IMR-90 (cell line): ENCODE measurements at regions not wholly inside any gene's neighbourhood (a gene's known extent, or its start where the extent isn't known, plus 50 kb on each side); places are given as distances from the start of the nearest gene placed in this dataset.

Source experiments
- ATAC-seq: fragments of 200-7000 bp; cut with Tn5 transposase; 2 replicates; pipeline ENCODE4 v1.9.1; 2020; ENCODE audit warnings: low read depth, mild to moderate bottlenecking, moderate library complexity
- BruUV-seq: library from RNA; stranded (reverse); fragments of 400-500 nt; replicated peaks from 2 replicates; lab custom pipeline; 2021; lab: Mats Ljungman, UMichigan
- CTCF ChIA-PET: fragments of 300-600 bp; formaldehyde crosslinking; extraction: SDS; loops from one replicate; lab custom pipeline; 2021; ENCODE audit warnings: antibody characterized with exemption; lab: Yijun Ruan, JAX
- POLR2A ChIA-PET: fragments of 300-600 bp; sonication (Branson Sonifier 250); formaldehyde crosslinking; loops from one replicate; lab custom pipeline; 2022; ENCODE audit warnings: antibody characterized with exemption; ENCODE audit not compliant: unreplicated experiment; lab: Charles Lee
- DNase-seq: peaks from one replicate; pipeline ENCODE4 v3.0.0; 2013
- H2AFZ ChIP-seq: replicated peaks from 2 replicates; pipeline ENCODE3; 2013; ENCODE audit warnings: low read length, mild to moderate bottlenecking; ENCODE audit not compliant: poor library complexity
- H2AK5ac ChIP-seq: 2 replicates; pipeline ENCODE4 v1.6.1; 2013; ENCODE audit warnings: low read depth, low read length, inconsistent platforms
- H2AK9ac ChIP-seq: replicated peaks from 2 replicates; pipeline ENCODE3; 2013; ENCODE audit warnings: mild to moderate bottlenecking, low read depth, low read length, moderate library complexity; ENCODE audit not compliant: poor library complexity
- H2BK120ac ChIP-seq: 2 replicates; pipeline ENCODE4 v1.6.1; 2013; ENCODE audit warnings: low read depth, low read length, inconsistent platforms
- H2BK15ac ChIP-seq: 3 replicates; pipeline ENCODE4 v1.6.1; 2013; ENCODE audit warnings: low read depth, low read length, inconsistent platforms
- H2BK20ac ChIP-seq: 2 replicates; pipeline ENCODE4 v1.6.1; 2013; ENCODE audit warnings: low read depth, mild to moderate bottlenecking, inconsistent platforms, low read length, moderate library complexity
- H2BK5ac ChIP-seq: 2 replicates; pipeline ENCODE4 v1.6.1; 2013; ENCODE audit warnings: mild to moderate bottlenecking, low read depth, low read length, inconsistent platforms; ENCODE audit not compliant: poor library complexity, severe bottlenecking
- H3K14ac ChIP-seq: replicated peaks from 2 replicates; pipeline ENCODE4 v1.6.1; 2013; ENCODE audit warnings: low read depth, low read length, inconsistent platforms
- H3K18ac ChIP-seq: 2 replicates; pipeline ENCODE4 v1.6.1; 2013; ENCODE audit warnings: low read depth, low read length, control low read depth
- H3K23ac ChIP-seq: 2 replicates; pipeline ENCODE4 v1.6.1; 2013; ENCODE audit warnings: low read depth, low read length, inconsistent platforms
- H3K27ac ChIP-seq: 2 replicates; pipeline ENCODE4 v1.5.1; 2013; ENCODE audit warnings: mild to moderate bottlenecking, control low read depth, low read length; ENCODE audit not compliant: insufficient read depth
- H3K27me3 ChIP-seq: 2 replicates; pipeline ENCODE4 v1.6.1; 2013; ENCODE audit warnings: low read length; ENCODE audit not compliant: control insufficient read depth, insufficient read depth
- H3K36me3 ChIP-seq: 2 replicates; pipeline ENCODE4 v1.6.1; 2013; ENCODE audit warnings: low read length, mixed read lengths; ENCODE audit not compliant: control insufficient read depth, insufficient read depth
- H3K4ac ChIP-seq: 2 replicates; pipeline ENCODE4 v1.6.1; 2013; ENCODE audit warnings: low read depth, low read length, inconsistent platforms
- H3K4me1 ChIP-seq: 2 replicates; pipeline ENCODE4 v1.6.1; 2013; ENCODE audit warnings: low read length, mixed read lengths; ENCODE audit not compliant: control insufficient read depth, insufficient read depth
- H3K4me2 ChIP-seq: 2 replicates; pipeline ENCODE4 v1.6.1; 2013; ENCODE audit warnings: low read depth, mild to moderate bottlenecking, control low read depth, low read length, moderate library complexity
- H3K4me3 ChIP-seq: 2 replicates; pipeline ENCODE4 v1.5.1; 2013; ENCODE audit warnings: low read depth, mild to moderate bottlenecking, control low read depth, low read length, moderate library complexity; ENCODE audit not compliant: insufficient read depth
- H3K56ac ChIP-seq: 2 replicates; pipeline ENCODE4 v1.6.1; 2013; ENCODE audit warnings: low read length, inconsistent platforms; ENCODE audit not compliant: insufficient read depth; ENCODE audit errors: extremely low read depth
- H3K79me1 ChIP-seq, 2 experiments: 2 replicates each; pipeline ENCODE4 v1.6.1; 2013; ENCODE audit warnings: low read length in 2 of 2, inconsistent platforms in 1 of 2, low read depth in 1 of 2
- H3K9ac ChIP-seq: 2 replicates; pipeline ENCODE4 v1.6.1; 2013; ENCODE audit warnings: low read depth, low read length, control low read depth
- H3K9me1 ChIP-seq: 2 replicates; pipeline ENCODE4 v1.6.1; 2013; ENCODE audit warnings: low read length, inconsistent platforms; ENCODE audit not compliant: insufficient read depth
- H3K9me3 ChIP-seq: 2 replicates; pipeline ENCODE4 v1.6.1; 2013; ENCODE audit warnings: low read length; ENCODE audit not compliant: control insufficient read depth, insufficient read depth
- H4K20me1 ChIP-seq: 2 replicates; pipeline ENCODE4 v1.6.1; 2013; ENCODE audit warnings: low read length, inconsistent platforms; ENCODE audit not compliant: insufficient read depth
- H4K5ac ChIP-seq: 2 replicates; pipeline ENCODE4 v1.6.1; 2013; ENCODE audit warnings: mild to moderate bottlenecking, low read depth, low read length, control low read depth
- H4K8ac ChIP-seq, 2 experiments: 2 replicates each; pipeline ENCODE4 v1.6.1; 2013; ENCODE audit warnings: low read depth in 2 of 2, low read length in 2 of 2, control low read depth in 1 of 2, inconsistent platforms in 1 of 2
- H4K91ac ChIP-seq: 2 replicates; pipeline ENCODE4 v1.6.1; 2013; ENCODE audit warnings: low read depth, low read length, inconsistent platforms; ENCODE audit not compliant: insufficient read depth
- BHLHE40 ChIP-seq: fragments of 150-350 bp; IDR thresholded peaks from 2 replicates; pipeline ENCODE4 v1.6.1; 2016; ENCODE audit warnings: mild to moderate bottlenecking, low read depth, low read length
- CEBPB ChIP-seq: IDR thresholded peaks from 2 replicates; pipeline ENCODE4 v1.6.1; 2012; ENCODE audit warnings: low read depth, low read length, improper control_type of control experiment
- CHD1 ChIP-seq: IDR thresholded peaks from 2 replicates; pipeline ENCODE4 v1.6.1; 2012; ENCODE audit warnings: low read depth, low read length, improper control_type of control experiment
- CTCF ChIP-seq: conservative IDR thresholded peaks from 2 replicates; pipeline ENCODE4 v1.5.1; 2012; ENCODE audit warnings: mild to moderate bottlenecking, low read depth, low read length, improper control_type of control experiment
- FOS ChIP-seq: fragments of 150-350 bp; IDR thresholded peaks from 2 replicates; pipeline ENCODE4 v1.6.1; 2016; ENCODE audit warnings: low read depth, low read length
- MAFK ChIP-seq: IDR thresholded peaks from 2 replicates; pipeline ENCODE4 v1.6.1; 2012; ENCODE audit warnings: low read depth, low read length, improper control_type of control experiment
- MAZ ChIP-seq: IDR thresholded peaks from 2 replicates; pipeline ENCODE4 v1.6.1; 2012; ENCODE audit warnings: low read depth, mild to moderate bottlenecking, low read length, improper control_type of control experiment, moderate library complexity, borderline replicate concordance
- MXI1 ChIP-seq: IDR thresholded peaks from 2 replicates; pipeline ENCODE4 v1.6.1; 2012; ENCODE audit warnings: low read depth, mild to moderate bottlenecking, low read length, moderate library complexity, borderline replicate concordance
- NFE2L2 ChIP-seq: fragments of 150-350 bp; IDR thresholded peaks from 2 replicates; pipeline ENCODE4 v1.6.1; 2016; ENCODE audit warnings: low read depth, mild to moderate bottlenecking, low read length
- POLR2A ChIP-seq: IDR thresholded peaks from 2 replicates; pipeline ENCODE4 v1.6.1; 2012; ENCODE audit warnings: mild to moderate bottlenecking, low read depth, low read length
- RAD21 ChIP-seq: IDR thresholded peaks from 2 replicates; pipeline ENCODE4 v1.6.1; 2012; ENCODE audit warnings: low read length, improper control_type of control experiment
- RCOR1 ChIP-seq: IDR thresholded peaks from 2 replicates; pipeline ENCODE4 v1.6.1; 2012; ENCODE audit warnings: mild to moderate bottlenecking, low read length, improper control_type of control experiment; ENCODE audit not compliant: insufficient replicate concordance
- RFX5 ChIP-seq: IDR thresholded peaks from 2 replicates; pipeline ENCODE4 v1.8.0; 2012; ENCODE audit warnings: low read depth, mild to moderate bottlenecking, low read length, moderate library complexity
- SMC3 ChIP-seq: fragments of 150-350 bp; IDR thresholded peaks from 2 replicates; pipeline ENCODE4 v1.6.1; 2016; ENCODE audit warnings: low read depth, mild to moderate bottlenecking, antibody characterized with exemption, low read length, moderate library complexity
- USF2 ChIP-seq: fragments of 150-350 bp; IDR thresholded peaks from 2 replicates; pipeline ENCODE4 v1.6.1; 2017; ENCODE audit warnings: mild to moderate bottlenecking, antibody characterized with exemption, low read length, low read depth
- WGBS, 2 experiments: methylation state at CpG; one replicate each; pipeline versions ENCODE4 v1.1.5 to v1.1.7; 2013; ENCODE audit warnings: missing lambda C conversion rate in 2 of 2; ENCODE audit not compliant: insufficient read length in 1 of 2; ENCODE audit errors: extremely low coverage in 2 of 2; 5-methylcytosine and 5-hydroxymethylcytosine counted together
- dilution Hi-C: fragments of 300-500 bp; cut with HindIII; formaldehyde crosslinking; loops from one replicate; pipeline ENCODE4 v1.14.3; 2018; ENCODE audit warnings: low sequenced_read_pairs; ENCODE audit not compliant: unreplicated experiment
- in situ Hi-C: fragments of 300-500 bp; cut with MboI; formaldehyde crosslinking; loops from 3 replicates; pipeline ENCODE4 v1.14.3; 2019; ENCODE audit warnings: low sequenced_read_pairs, inconsistent platforms, mixed read lengths
- intact Hi-C: fragments of 100-400 bp; cut with micrococcal nuclease; formaldehyde crosslinking; loops from 2 replicates; pipeline ENCODE4 v1.10.0; 2022
- TF ChIP-seq, protein P1 (sequence below): fragments of 150-350 bp; IDR thresholded peaks from 2 replicates; pipeline ENCODE4 v1.6.1; 2016; ENCODE audit warnings: low read depth, mild to moderate bottlenecking, low read length, moderate library complexity, borderline replicate concordance

GRCh38 chr1:30509670-30510069 lies 213.7 kb downstream of the MATN1 start:
- Histone ChIP-seq H2BK15ac (no peak overlapping the region), H3K27me3 (no peaks in the 10 kb centered on the region), H3K4me2 (no peak overlapping the region), H2AK9ac (no peak overlapping the region), H3K36me3 (no peaks in the 10 kb centered on the region), H4K5ac (no peak overlapping the region), H3K56ac (no peak overlapping the region), H3K4me3 (no peak overlapping the region), H2BK5ac (no peak overlapping the region), H2AFZ (no peak overlapping the region), H3K9me1 (no peaks in the 10 kb centered on the region), H3K18ac (no peak overlapping the region), H2BK20ac (no peak overlapping the region), H3K27ac (no peak overlapping the region), H4K91ac (no peak overlapping the region), H3K4me1 (no peaks in the 10 kb centered on the region), H3K4ac (no peak overlapping the region), H3K9me3 (no peaks in the 10 kb centered on the region), H4K20me1 (no peaks in the 10 kb centered on the region), H2AK5ac (no peak overlapping the region), H3K79me1 (no peaks in the 10 kb centered on the region), H2BK120ac (no peak overlapping the region), H4K8ac (no peak overlapping the region), H3K14ac (no peak overlapping the region), H3K23ac (no peak overlapping the region), H3K9ac (no peak overlapping the region)
- DNase-seq (no peak), ATAC-seq (no peak)
- WGBS, 2 experiments, result no CpG with 5 or more reads among the region's 1 CpG
- in situ Hi-C loops (no loop called here), dilution Hi-C loops (no loop called here), intact Hi-C loops (no loop called here)
- CTCF ChIA-PET, result no interaction called here
- POLR2A ChIA-PET, result no interaction called here
- no TSS peak for BruUV-seq
- TF ChIP-seq MAFK (no peak), CHD1 (no peak), USF2 (no peak), CEBPB (no peak), NFE2L2 (no peak), RAD21 (no peak), MAZ (no peak), RCOR1 (no peak), MXI1 (no peak), CTCF (no peak), BHLHE40 (no peak), SMC3 (no peak), FOS (no peak), RFX5 (no peak), POLR2A (no peak)
- TF ChIP-seq, protein P1, sequence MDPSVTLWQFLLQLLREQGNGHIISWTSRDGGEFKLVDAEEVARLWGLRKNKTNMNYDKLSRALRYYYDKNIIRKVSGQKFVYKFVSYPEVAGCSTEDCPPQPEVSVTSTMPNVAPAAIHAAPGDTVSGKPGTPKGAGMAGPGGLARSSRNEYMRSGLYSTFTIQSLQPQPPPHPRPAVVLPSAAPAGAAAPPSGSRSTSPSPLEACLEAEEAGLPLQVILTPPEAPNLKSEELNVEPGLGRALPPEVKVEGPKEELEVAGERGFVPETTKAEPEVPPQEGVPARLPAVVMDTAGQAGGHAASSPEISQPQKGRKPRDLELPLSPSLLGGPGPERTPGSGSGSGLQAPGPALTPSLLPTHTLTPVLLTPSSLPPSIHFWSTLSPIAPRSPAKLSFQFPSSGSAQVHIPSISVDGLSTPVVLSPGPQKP, result no peak
